ENCODE measurements at regions not wholly inside any gene's neighbourhood (a gene's known extent, or its start where the extent isn't known, plus 50 kb on each side); places are given as distances from the start of the nearest gene placed in this dataset.

- ATAC-seq (replicated peaks): no peak
- H3K9me3 Mint-ChIP-seq: peaks cover 8 to 9% of the 10 kb centered on the region in 2 donors
- no peak overlapping the region for H3K27ac Mint-ChIP-seq
- no peak overlapping the region for H3K4me3 Mint-ChIP-seq
- H3K4me1 Mint-ChIP-seq (ENCODE audit: low read depth in 2 of 2): no peaks in the 10 kb centered on the region
- H3K36me3 Mint-ChIP-seq (ENCODE audit: insufficient read depth): no peaks in the 10 kb centered on the region
- DNase-seq: no peak
- H3K27me3 Mint-ChIP-seq: no peaks in the 10 kb centered on the region
Observed at GRCh38 chr18:65423776-65424175, 327.0 kb upstream of the CDH7 start.

- Mint-ChIP-seq H3K27me3 (no peaks in the 10 kb centered on the region), H3K36me3 (ENCODE audit: insufficient read depth) (no peaks in the 10 kb centered on the region), H3K4me3 (no peak overlapping the region), H3K4me1 (ENCODE audit: low read depth in 2 of 2) (no peaks in the 10 kb centered on the region), H3K9me3 (peaks cover 6 to 9% of the 10 kb centered on the region in 2 donors), H3K27ac (no peak overlapping the region)
- no peak for ATAC-seq (replicated peaks)
- no peak for DNase-seq
Observed at GRCh38 chr18:65422544-65423136, 328.2 kb upstream of the CDH7 start.

- Mint-ChIP-seq H3K4me1 (ENCODE audit: low read depth in 2 of 2) (no peaks in the 10 kb centered on the region), H3K4me3 (no peak overlapping the region)
- no peak for DNase-seq
Observed at GRCh38 chr18:65415098-65415497, 335.7 kb upstream of the CDH7 start.

GRCh38 chr18:65414501-65414900, 336.3 kb upstream of the CDH7 start:
- no peak overlapping the region for H3K4me3 Mint-ChIP-seq
- no peaks in the 10 kb centered on the region for H3K27me3 Mint-ChIP-seq
- ATAC-seq (replicated peaks) (no peak), DNase-seq (no peak)
- H3K27ac Mint-ChIP-seq: no peak overlapping the region
- H3K36me3 Mint-ChIP-seq (ENCODE audit: insufficient read depth): no peaks in the 10 kb centered on the region
- peaks cover 7 to 8% of the 10 kb centered on the region in 2 donors for H3K9me3 Mint-ChIP-seq
- no peaks in the 10 kb centered on the region for H3K4me1 Mint-ChIP-seq (ENCODE audit: low read depth in 2 of 2)

More at GRCh38 chr18:65415098-65415497, 335.7 kb upstream of the CDH7 start:
- ATAC-seq (replicated peaks): no peak
- H3K27me3 Mint-ChIP-seq: no peaks in the 10 kb centered on the region
- H3K27ac Mint-ChIP-seq: no peak overlapping the region
- peaks cover 7 to 8% of the 10 kb centered on the region in 2 donors for H3K9me3 Mint-ChIP-seq
- H3K36me3 Mint-ChIP-seq (ENCODE audit: insufficient read depth): no peaks in the 10 kb centered on the region

- ATAC-seq (replicated peaks) (no peak), DNase-seq (no peak)
- no peaks in the 10 kb centered on the region for H3K36me3 Mint-ChIP-seq (ENCODE audit: insufficient read depth)
- no peak overlapping the region for H3K27ac Mint-ChIP-seq
- no peaks in the 10 kb centered on the region for H3K4me1 Mint-ChIP-seq (ENCODE audit: low read depth in 2 of 2)
- no peak overlapping the region for H3K4me3 Mint-ChIP-seq
- H3K27me3 Mint-ChIP-seq: no peaks in the 10 kb centered on the region
- peaks cover 7 to 8% of the 10 kb centered on the region in 2 donors for H3K9me3 Mint-ChIP-seq
Observed at GRCh38 chr18:65411061-65411460, 339.8 kb upstream of the CDH7 start.

GRCh38 chr18:65409261-65409660, 341.6 kb upstream of the CDH7 start:
- no peaks in the 10 kb centered on the region for H3K27me3 Mint-ChIP-seq
- no peaks in the 10 kb centered on the region for H3K4me1 Mint-ChIP-seq (ENCODE audit: low read depth in 2 of 2)
- H3K27ac Mint-ChIP-seq: no peak overlapping the region
- DNase-seq (no peak), ATAC-seq (replicated peaks) (no peak)
- peaks cover 9 to 12% of the 10 kb centered on the region in 2 donors for H3K9me3 Mint-ChIP-seq
- H3K36me3 Mint-ChIP-seq (ENCODE audit: insufficient read depth): no peaks in the 10 kb centered on the region
- no peak overlapping the region for H3K4me3 Mint-ChIP-seq

- H3K4me1 Mint-ChIP-seq (ENCODE audit: low read depth in 2 of 2): no peaks in the 10 kb centered on the region
- no peak for ATAC-seq (replicated peaks)
- no peak overlapping the region for H3K4me3 Mint-ChIP-seq
- H3K27ac Mint-ChIP-seq: no peak overlapping the region
- H3K9me3 Mint-ChIP-seq: peaks cover 12 to 21% of the 10 kb centered on the region in 2 donors
- DNase-seq: no peak
- no peaks in the 10 kb centered on the region for H3K27me3 Mint-ChIP-seq
- H3K36me3 Mint-ChIP-seq (ENCODE audit: insufficient read depth): no peaks in the 10 kb centered on the region
Observed at GRCh38 chr18:65403534-65403933, 347.3 kb upstream of the CDH7 start.

GRCh38 chr18:65399091-65399490, 351.7 kb upstream of the CDH7 start:
- Mint-ChIP-seq H3K4me1 (ENCODE audit: low read depth in 2 of 2) (no peaks in the 10 kb centered on the region), H3K27me3 (no peaks in the 10 kb centered on the region), H3K27ac (no peak overlapping the region), H3K9me3 (peaks cover 6 to 8% of the 10 kb centered on the region in 2 donors), H3K4me3 (no peak overlapping the region), H3K36me3 (ENCODE audit: insufficient read depth) (no peaks in the 10 kb centered on the region)
- DNase-seq: no peak
- no peak for ATAC-seq (replicated peaks)

GRCh38 chr18:65398347-65399075, 352.3 kb upstream of the CDH7 start:
- no peak overlapping the region for H3K27ac Mint-ChIP-seq
- no peaks in the 10 kb centered on the region for H3K27me3 Mint-ChIP-seq
- H3K36me3 Mint-ChIP-seq (ENCODE audit: insufficient read depth): no peaks in the 10 kb centered on the region
- H3K9me3 Mint-ChIP-seq: peaks cover 5 to 8% of the 10 kb centered on the region in 2 donors
- DNase-seq (no peak), ATAC-seq (replicated peaks) (no peak)
- H3K4me3 Mint-ChIP-seq: no peak overlapping the region
- no peaks in the 10 kb centered on the region for H3K4me1 Mint-ChIP-seq (ENCODE audit: low read depth in 2 of 2)

- Mint-ChIP-seq H3K36me3 (ENCODE audit: insufficient read depth) (no peaks in the 10 kb centered on the region), H3K27ac (no peak overlapping the region), H3K4me3 (no peak overlapping the region), H3K4me1 (ENCODE audit: low read depth in 2 of 2) (no peaks in the 10 kb centered on the region), H3K9me3 (peaks cover 6 to 25% of the 10 kb centered on the region in 2 donors), H3K27me3 (no peaks in the 10 kb centered on the region)
- DNase-seq: no peak
- no peak for ATAC-seq (replicated peaks)
Observed at GRCh38 chr18:65380986-65381385, 369.8 kb upstream of the CDH7 start.

GRCh38 chr18:65380571-65380970, 370.2 kb upstream of the CDH7 start:
- H3K36me3 Mint-ChIP-seq (ENCODE audit: insufficient read depth): no peaks in the 10 kb centered on the region
- no peak for ATAC-seq (replicated peaks)
- peaks cover 6 to 22% of the 10 kb centered on the region in 2 donors for H3K9me3 Mint-ChIP-seq
- H3K27me3 Mint-ChIP-seq: no peaks in the 10 kb centered on the region
- no peak overlapping the region for H3K4me3 Mint-ChIP-seq
- no peaks in the 10 kb centered on the region for H3K4me1 Mint-ChIP-seq (ENCODE audit: low read depth in 2 of 2)
- no peak for DNase-seq
- H3K27ac Mint-ChIP-seq: no peak overlapping the region

GRCh38 chr18:65372904-65373303, 377.9 kb upstream of the CDH7 start:
- Mint-ChIP-seq H3K27ac (no peak overlapping the region), H3K36me3 (ENCODE audit: insufficient read depth) (no peaks in the 10 kb centered on the region), H3K27me3 (no peaks in the 10 kb centered on the region), H3K4me3 (no peak overlapping the region), H3K9me3 (peaks cover 10 to 20% of the 10 kb centered on the region in 2 donors), H3K4me1 (ENCODE audit: low read depth in 2 of 2) (no peaks in the 10 kb centered on the region)
- no peak for ATAC-seq (replicated peaks)
- DNase-seq: no peak

- no peaks in the 10 kb centered on the region for H3K36me3 Mint-ChIP-seq (ENCODE audit: insufficient read depth)
- no peak overlapping the region for H3K4me3 Mint-ChIP-seq
- no peak overlapping the region for H3K27ac Mint-ChIP-seq
- no peaks in the 10 kb centered on the region for H3K27me3 Mint-ChIP-seq
- no peaks in the 10 kb centered on the region for H3K4me1 Mint-ChIP-seq (ENCODE audit: low read depth in 2 of 2)
- ATAC-seq (replicated peaks) (no peak), DNase-seq (no peak)
- H3K9me3 Mint-ChIP-seq: peaks cover 0 to 18% of the 10 kb centered on the region in 2 donors
Observed at GRCh38 chr18:65365245-65365980, 385.4 kb upstream of the CDH7 start.

All from effector memory CD8-positive, alpha-beta T cell (primary cell).